GM18951 (cell line): ENCODE measurements at regions not wholly inside any gene's neighbourhood (a gene's known extent, or its start where the extent isn't known, plus 50 kb on each side); places are given as distances from the start of the nearest gene placed in this dataset.
"Not testable (repeated sequence)": the region's sequence is repeated elsewhere in the genome, so short reads cannot be mapped to it uniquely, and the experiment has no call there.

ENCODE experiments used
- POLR2A ChIP-seq: IDR thresholded peaks from 4 replicates; pipeline ENCODE4 v1.6.1; 2011; ENCODE audit warnings: mild to moderate bottlenecking; ENCODE audit not compliant: insufficient read length, insufficient read depth; ENCODE audit errors: extremely low read depth
- in situ Hi-C: fragments of 300-500 bp; cut with MboI; formaldehyde crosslinking; loops from one replicate; pipeline ENCODE4 v1.12.0; 2022; ENCODE audit warnings: low sequenced_read_pairs, mixed read lengths, inconsistent platforms; ENCODE audit not compliant: unreplicated experiment

DNA sequence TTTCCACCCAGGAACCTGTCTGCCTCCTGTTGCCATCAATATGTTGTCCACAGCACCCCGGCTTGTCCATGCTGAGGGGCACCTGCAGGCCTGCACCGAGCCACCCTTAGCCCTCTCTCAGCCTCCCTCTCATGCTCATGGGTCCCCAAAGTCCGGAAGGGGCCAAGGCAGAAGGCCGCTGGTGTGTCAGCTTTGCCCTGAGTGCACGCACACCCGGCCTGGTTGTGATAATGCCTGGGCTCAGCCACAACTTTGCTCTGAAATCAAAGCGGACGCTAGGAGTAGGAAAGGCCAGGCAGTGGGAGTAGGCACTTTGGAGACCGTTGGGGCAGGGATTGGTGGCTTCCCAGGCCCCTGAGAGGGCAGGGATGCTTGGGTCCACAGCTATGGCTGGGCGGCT lies 201.8 kb upstream of the NUDT12 start:
- no peak for TF ChIP-seq POLR2A
- in situ Hi-C loops: no loop called here

- TF ChIP-seq POLR2A: no peak
- in situ Hi-C loops: no loop called here
Observed at GRCh38 chr5:103758996-103759395, 196.4 kb upstream of the NUDT12 start.

DNA sequence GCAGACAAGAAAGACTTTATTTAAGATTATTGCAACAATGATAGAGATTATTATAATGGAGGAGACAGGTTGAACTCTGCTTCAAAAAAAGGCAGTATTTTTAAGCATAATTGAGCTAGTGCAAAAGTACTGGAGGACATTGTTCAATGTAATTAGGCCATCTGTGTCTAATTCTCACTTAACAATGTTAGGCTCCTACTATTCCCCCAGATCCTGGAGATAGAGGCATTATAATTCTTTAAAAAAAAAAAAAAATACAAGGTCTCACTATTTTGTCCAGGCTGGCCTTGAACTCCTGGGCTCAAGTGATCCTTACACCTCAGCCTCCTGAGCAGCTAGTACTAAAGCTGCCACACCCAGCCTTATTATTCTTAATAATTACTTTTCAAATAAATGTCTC lies 193.4 kb upstream of the NUDT12 start:
- in situ Hi-C loops: no loop called here
- no peak for TF ChIP-seq POLR2A

DNA sequence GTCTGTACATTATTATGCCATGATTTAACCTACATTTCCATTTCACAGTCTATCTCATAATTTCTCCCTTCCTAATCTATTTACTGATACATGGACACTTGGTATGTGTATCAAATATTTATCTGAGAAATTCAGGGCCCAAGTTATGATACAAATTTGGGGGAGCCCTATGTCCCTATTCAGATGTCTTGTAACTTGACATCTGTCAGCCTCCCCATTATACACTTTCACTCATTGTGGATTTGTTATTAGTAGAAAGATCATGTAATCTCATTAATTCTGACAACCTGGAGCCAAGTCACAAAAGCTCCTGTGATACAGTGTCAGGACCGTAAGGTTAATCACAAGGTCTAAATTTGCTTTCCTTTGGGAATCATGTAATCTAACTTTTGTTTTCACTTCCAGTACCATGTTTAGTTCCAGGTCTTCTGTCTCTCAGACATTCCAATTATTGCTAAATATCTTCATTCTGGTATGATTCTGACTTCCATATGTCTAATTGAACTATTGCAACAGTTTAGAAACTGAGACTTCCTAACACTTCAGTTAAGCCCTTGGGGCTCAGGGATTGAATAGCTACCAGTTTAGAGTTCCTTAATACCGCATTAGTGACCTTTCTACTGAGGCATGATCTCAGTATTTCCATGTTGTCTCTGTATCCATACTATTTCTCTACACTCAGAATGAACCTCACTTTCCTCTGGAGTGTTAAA lies 182.9 kb upstream of the NUDT12 start:
- in situ Hi-C loops: no loop called here
- TF ChIP-seq POLR2A: no peak

GRCh38 chr5:103744159-103744558 lies 181.6 kb upstream of the NUDT12 start:
- in situ Hi-C loops: no loop called here
- no peak for TF ChIP-seq POLR2A

DNA sequence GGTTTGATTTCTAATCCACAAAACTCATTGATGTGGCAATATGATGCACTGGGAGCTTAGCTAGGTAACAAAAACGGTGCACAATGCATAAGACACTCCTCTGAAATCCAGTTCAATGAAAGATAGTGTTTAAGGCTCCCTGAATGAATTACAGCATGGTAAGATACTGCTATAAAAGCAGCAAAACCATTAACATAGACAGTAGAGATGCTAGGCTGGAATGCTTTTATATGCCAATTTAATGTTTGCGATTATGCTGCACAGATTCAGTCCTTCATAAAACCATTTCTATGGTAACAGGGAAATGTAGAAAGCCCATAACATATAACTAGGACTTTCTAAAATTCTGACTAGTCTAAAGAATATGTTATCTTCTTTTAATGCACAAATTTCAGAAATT lies 180.8 kb upstream of the NUDT12 start:
- TF ChIP-seq POLR2A: no peak
- in situ Hi-C loops: no loop called here

- in situ Hi-C loops: no loop called here
- no peak for TF ChIP-seq POLR2A
Observed at GRCh38 chr5:103741984-103742383, 179.4 kb upstream of the NUDT12 start.

- in situ Hi-C loops: not testable (repeated sequence)
Observed at GRCh38 chr5:103736343-103736742, 173.8 kb upstream of the NUDT12 start.

- in situ Hi-C loops: no loop called here
- TF ChIP-seq POLR2A: no peak
Observed at GRCh38 chr5:103724271-103724670, 161.7 kb upstream of the NUDT12 start.

DNA sequence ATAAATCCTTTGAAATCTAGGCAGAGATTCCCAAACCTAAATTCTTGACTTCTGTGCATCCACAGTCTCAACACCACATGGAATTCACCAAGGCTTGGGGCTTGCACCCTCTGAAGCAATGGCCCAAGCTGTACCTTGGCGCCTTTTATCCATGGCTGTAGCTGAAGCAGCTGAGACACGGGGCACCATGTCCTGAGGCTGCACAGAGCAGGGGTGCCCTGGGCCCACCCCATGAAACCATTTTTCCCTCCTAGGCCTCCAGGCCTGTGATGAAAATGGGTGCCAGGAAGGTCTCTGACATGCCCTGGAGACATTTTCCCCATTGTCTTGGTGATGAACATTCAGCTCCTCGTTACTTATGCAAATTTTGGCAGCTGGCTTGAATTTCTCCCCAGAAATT lies 158.6 kb upstream of the NUDT12 start:
- TF ChIP-seq POLR2A: no peak
- in situ Hi-C loops: no loop called here

DNA sequence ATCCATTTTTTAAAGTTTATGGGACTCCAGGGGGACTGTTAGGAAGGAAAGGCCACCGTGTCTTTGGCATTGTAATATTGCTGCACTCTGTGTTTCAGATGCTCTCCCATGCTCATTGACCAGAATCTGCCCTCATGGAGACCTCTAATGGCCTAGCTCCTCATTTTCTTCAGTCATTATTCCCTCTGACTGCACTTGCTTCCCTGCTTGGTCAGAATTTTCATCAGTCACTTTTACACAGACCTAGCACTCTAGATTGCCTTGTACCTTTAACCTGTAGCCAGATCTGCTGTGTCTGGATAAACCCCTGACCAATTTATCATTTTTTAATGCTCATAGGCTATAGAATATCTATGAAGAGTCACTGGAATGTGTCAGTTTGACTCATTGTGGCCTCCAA lies 155.5 kb upstream of the NUDT12 start:
- in situ Hi-C loops: no loop called here

GRCh38 chr5:103708601-103709000 lies 146.0 kb upstream of the NUDT12 start:
- in situ Hi-C loops: no loop called here
- no peak for TF ChIP-seq POLR2A

More for the DNA sequence above, 155.5 kb upstream of the NUDT12 start:
- TF ChIP-seq POLR2A: no peak

DNA sequence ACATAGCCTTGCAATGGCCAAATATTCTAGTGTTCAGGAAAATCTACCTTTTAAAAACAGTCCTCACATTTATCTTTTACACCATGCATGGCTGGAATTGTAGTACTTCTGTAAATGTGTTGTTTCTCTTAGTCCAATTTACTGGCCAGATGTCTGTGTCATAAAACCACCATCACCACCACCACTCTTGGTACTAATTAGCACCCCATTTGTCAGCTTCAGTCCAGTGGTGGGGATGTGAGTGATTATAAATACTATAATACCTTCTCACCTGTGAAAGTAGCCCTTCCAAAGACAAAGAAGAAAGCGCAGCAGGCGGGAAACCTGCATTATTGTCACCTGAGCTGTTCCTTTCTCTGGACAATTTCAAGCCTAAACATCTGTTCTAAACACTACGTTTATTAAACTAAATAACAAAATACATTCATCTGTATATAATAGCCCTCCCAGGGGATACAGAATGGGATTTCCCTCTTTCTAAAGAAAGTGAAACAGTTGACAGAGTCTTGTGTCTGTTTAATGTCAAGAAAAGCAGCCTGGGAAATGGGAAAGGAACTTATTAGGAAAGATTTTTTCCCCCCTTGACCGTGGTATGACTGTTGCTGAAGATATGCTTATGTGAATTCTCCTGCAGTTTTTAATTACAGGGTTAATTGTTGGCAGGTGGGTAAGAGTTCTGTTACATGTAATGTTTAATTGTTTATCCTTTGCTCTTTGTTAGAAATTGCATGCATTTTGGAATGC lies 144.5 kb upstream of the NUDT12 start:
- no peak for TF ChIP-seq POLR2A
- in situ Hi-C loops: no loop called here

- no peak for TF ChIP-seq POLR2A
- in situ Hi-C loops: no loop called here
Observed at GRCh38 chr5:103703617-103704016, 141.0 kb upstream of the NUDT12 start.
